AG09309 (cell line): ENCODE measurements at regions not wholly inside any gene's neighbourhood (a gene's known extent, or its start where the extent isn't known, plus 50 kb on each side); places are given as distances from the start of the nearest gene placed in this dataset.

Experiments used
- DNase-seq: peaks from one replicate; pipeline ENCODE4 v3.0.0-alpha.2; 2010; ENCODE audit warnings: low read depth
- H3K4me3 ChIP-seq: 2 replicates; pipeline ENCODE4 v1.5.1; 2011; ENCODE audit warnings: mild to moderate bottlenecking, low read depth, low read length, moderate library complexity; ENCODE audit not compliant: control insufficient read depth
- CTCF ChIP-seq: IDR thresholded peaks from 2 replicates; pipeline ENCODE4 v1.5.1; 2011; ENCODE audit warnings: mild to moderate bottlenecking, low read depth, low read length, inconsistent platforms; ENCODE audit not compliant: insufficient read depth, control insufficient read depth; ENCODE audit errors: missing control alignments

- TF ChIP-seq CTCF: no peak
- H3K4me3 ChIP-seq: no peak overlapping the region
- DNase-seq: no peak
Observed at GRCh38 chrX:131836161-131836560, 186.9 kb upstream of the STK26 start.

DNA sequence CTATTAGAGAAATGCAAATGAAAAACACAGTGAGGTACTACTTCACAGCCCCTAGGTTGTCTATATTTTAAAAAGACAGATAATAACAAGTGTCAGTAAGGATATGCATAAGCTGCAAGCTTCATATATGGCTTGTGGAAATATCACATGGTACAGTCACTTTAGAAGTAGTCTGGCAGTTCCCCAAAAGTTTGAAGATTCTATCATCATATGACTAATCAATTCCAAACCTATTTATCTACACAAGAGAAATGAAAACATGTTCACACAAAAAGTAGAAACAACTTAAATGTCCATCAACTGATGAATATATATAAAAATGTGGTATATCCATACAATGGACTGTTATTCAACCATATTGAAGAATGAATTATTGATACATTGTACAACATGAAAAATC is 185.8 kb upstream of the STK26 start:
- DNase-seq: no peak
- no peak overlapping the region for H3K4me3 ChIP-seq
- TF ChIP-seq CTCF: no peak

DNA sequence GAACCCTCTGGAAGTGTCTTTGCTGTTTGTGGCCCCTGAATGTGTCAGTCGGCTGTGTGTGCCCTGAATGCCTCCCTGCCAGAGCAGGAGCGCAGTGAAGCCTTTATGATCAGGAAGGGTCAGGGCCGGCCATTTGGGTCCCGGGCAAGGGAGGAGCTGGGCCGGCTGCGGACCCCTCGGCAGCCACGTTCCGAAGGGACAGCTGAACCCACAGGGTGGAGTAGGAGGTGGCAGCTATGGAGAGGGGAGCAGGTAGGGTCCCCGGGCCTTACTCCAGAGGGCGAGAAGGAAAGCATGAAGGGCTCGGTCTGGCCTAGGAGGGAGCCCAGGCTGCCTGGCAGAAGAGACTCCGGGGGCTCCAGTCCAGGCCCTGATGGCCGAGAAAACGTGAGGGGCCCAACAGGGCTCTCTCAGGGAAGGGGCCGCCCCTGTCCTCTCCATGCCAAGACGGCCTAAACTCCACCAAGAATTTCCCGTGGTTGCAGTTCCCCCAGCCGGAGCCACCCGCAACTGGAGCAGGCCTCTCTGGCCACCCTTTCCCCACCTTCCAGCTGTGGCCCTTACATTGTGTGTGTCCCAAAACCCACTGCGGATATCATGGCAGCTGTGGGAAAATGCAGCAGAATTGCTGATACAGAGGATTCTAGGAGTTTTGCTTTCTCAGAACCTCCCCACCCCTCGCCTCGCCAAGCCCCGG is 182.2 kb upstream of the STK26 start:
- no peak for TF ChIP-seq CTCF
- no peak overlapping the region for H3K4me3 ChIP-seq

GRCh38 chrX:131841496-131842437 is 181.3 kb upstream of the STK26 start:
- peak; percentile 93 for TF ChIP-seq CTCF
- no peak overlapping the region for H3K4me3 ChIP-seq
- no peak for DNase-seq

More for the DNA sequence above, 182.2 kb upstream of the STK26 start:
- DNase-seq: no peak

DNA sequence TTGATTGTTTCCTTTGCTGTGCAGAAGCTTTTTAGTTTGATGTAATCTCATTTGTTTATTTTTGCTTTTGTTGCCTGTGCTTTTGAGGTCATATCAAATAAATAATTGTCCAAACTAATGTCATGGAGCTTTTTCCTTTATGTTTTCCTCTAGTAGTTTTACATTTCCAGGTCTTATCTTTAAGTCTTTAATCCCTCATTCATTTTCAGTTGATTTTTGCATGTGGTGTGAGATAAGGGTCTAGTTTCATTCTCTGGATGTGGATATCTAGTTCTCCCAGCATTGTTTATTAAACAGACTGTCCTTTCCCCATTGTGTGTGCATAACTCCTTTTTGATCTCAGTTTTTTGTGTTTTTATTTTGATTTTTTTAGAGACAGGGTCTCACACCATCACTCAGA is 179.1 kb upstream of the STK26 start:
- TF ChIP-seq CTCF: no peak
- no peak for DNase-seq
- H3K4me3 ChIP-seq: no peak overlapping the region

DNA sequence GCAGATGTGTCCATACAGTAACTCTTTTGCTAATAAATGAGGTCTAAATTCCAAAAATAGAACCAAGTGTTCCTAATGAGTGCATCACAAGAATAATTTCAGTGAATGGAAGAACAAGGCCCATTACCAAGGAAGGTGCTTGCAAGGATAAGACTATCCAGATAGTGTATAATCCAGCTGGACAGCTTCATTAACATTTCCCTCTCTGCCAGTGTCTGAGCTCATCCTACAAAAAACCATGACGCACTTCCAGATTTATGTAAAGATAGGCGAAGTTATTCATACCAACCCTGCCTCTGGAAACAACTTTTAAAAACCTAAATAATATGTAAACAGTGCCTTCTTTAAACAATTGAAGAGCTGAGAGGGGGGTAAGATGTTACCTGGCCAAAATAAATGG is 177.9 kb upstream of the STK26 start:
- no peak for TF ChIP-seq CTCF
- DNase-seq: no peak
- no peak overlapping the region for H3K4me3 ChIP-seq
